Panc1 (cell line): ENCODE measurements at regions not wholly inside any gene's neighbourhood (a gene's known extent, or its start where the extent isn't known, plus 50 kb on each side); places are given as distances from the start of the nearest gene placed in this dataset.

Experiments used
- ATAC-seq: fragments of 200-7000 bp; cut with Tn5 transposase; 2 replicates; pipeline ENCODE4 v1.9.1; 2020; ENCODE audit warnings: mild to moderate bottlenecking, moderate library complexity
- BruUV-seq: library from RNA; stranded (reverse); fragments of 400-500 nt; replicated peaks from 2 replicates; lab custom pipeline; 2021; lab: Mats Ljungman, UMichigan
- CTCF ChIA-PET: fragments of 300-600 bp; sonication (Branson Sonifier 250); formaldehyde crosslinking; loops from one replicate; lab custom pipeline; 2022; ENCODE audit warnings: antibody characterized with exemption; lab: Charles Lee
- POLR2A ChIA-PET: fragments of 300-600 bp; sonication (Branson Sonifier 250); formaldehyde crosslinking; loops from one replicate; lab custom pipeline; 2022; ENCODE audit warnings: antibody characterized with exemption; lab: Charles Lee
- DNase-seq: peaks from one replicate; pipeline ENCODE4 v3.0.0-alpha.2; 2010; ENCODE audit warnings: low read depth, low spot score
- H3K27ac ChIP-seq: 2 replicates; pipeline ENCODE4 v1.5.1; 2011; ENCODE audit warnings: mild to moderate bottlenecking, low read length, inconsistent platforms
- H3K27me3 ChIP-seq: fragments of 200-500 bp; sonication (Bioruptor generic); 2 replicates; pipeline ENCODE4 v1.6.0; 2014; ENCODE audit warnings: low read length, inconsistent platforms; ENCODE audit not compliant: control insufficient read depth, insufficient read depth
- H3K36me3 ChIP-seq: fragments of 200-500 bp; sonication (Bioruptor generic); 2 replicates; pipeline ENCODE4 v1.5.1; 2014; ENCODE audit warnings: inconsistent platforms, mild to moderate bottlenecking, low read length, moderate library complexity; ENCODE audit not compliant: control insufficient read depth, insufficient read depth
- H3K4me1 ChIP-seq: 2 replicates; pipeline ENCODE4 v1.5.1; 2011; ENCODE audit warnings: inconsistent platforms, mild to moderate bottlenecking, low read length, moderate library complexity; ENCODE audit not compliant: control insufficient read depth, insufficient read depth
- H3K4me3 ChIP-seq, 2 experiments: 2 replicates each; pipeline ENCODE4 v1.5.1; 2011 to 2012; ENCODE audit warnings: low read depth in 2 of 2, low read length in 2 of 2, mild to moderate bottlenecking in 2 of 2, inconsistent platforms in 1 of 2, moderate library complexity in 1 of 2
- H3K9me3 ChIP-seq: fragments of 200-500 bp; sonication (Bioruptor generic); 2 replicates; pipeline ENCODE4 v1.5.1; 2014; ENCODE audit warnings: low read depth, mild to moderate bottlenecking, inconsistent platforms, low read length, moderate library complexity; ENCODE audit not compliant: control insufficient read depth, insufficient read depth
- CTCF ChIP-seq: fragments of 450-650 bp; IDR thresholded peaks from 2 replicates; pipeline ENCODE4 v1.5.1; 2017; ENCODE audit warnings: mild to moderate bottlenecking
- POLR2AphosphoS5 ChIP-seq: IDR thresholded peaks from 2 replicates; pipeline ENCODE4 v1.6.1; 2012; ENCODE audit warnings: mild to moderate bottlenecking, low read depth, low read length, moderate library complexity
- REST ChIP-seq, 2 experiments: IDR thresholded peaks; 2 replicates each; pipeline ENCODE4 v1.6.1; 2011 to 2012; ENCODE audit warnings: low read depth in 2 of 2, control low read depth in 1 of 2, low read length in 1 of 2, mild to moderate bottlenecking in 1 of 2, moderate library complexity in 1 of 2; ENCODE audit not compliant: insufficient read depth in 1 of 2
- SIN3A ChIP-seq: IDR thresholded peaks from 2 replicates; pipeline ENCODE4 v1.6.1; 2012; ENCODE audit warnings: low read depth, mild to moderate bottlenecking, low read length, moderate library complexity, borderline replicate concordance; ENCODE audit not compliant: insufficient read depth
- TCF7L2 ChIP-seq: IDR thresholded peaks from 2 replicates; pipeline ENCODE4 v1.6.1; 2011; ENCODE audit warnings: mild to moderate bottlenecking, low read depth, low read length, inconsistent platforms
- in situ Hi-C: cut with HindIII; loops from 2 replicates; pipeline ENCODE4 v1.10.0; 2016; ENCODE audit warnings: low sequenced_read_pairs, low pct_unique_long_range_greater_than_20kb
- intact Hi-C: fragments of 100-400 bp; cut with micrococcal nuclease; formaldehyde crosslinking; loops from one replicate; pipeline ENCODE4 v1.10.0; 2022; ENCODE audit not compliant: unreplicated experiment

DNA sequence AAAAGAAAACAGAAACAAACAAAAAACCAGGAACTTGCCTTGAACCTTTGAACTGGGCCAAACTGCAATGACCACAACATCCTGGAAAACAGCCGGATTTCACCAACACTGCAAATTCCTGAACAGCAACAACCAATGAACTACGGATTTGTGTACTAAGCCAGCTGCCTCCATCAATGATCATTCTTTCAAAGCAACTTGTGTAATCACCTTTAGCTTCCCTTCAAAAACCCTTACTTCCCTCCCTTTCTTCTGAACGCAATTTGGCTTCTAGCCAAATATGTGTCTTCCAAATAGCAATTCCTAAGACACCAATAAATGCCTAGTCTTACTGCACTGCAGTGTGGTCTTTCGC lies 98.5 kb upstream of the FAM47C start:
- ATAC-seq (no peak), DNase-seq (no peak)
- Histone ChIP-seq H3K36me3 (no peaks in the 10 kb centered on the region), H3K27me3 (no peaks in the 10 kb centered on the region), H3K9me3 (no peaks in the 10 kb centered on the region), H3K4me3 (no peak overlapping the region), H3K4me1 (no peaks in the 10 kb centered on the region), H3K27ac (no peak overlapping the region)
- BruUV-seq = no TSS peak
- CTCF ChIA-PET = no interaction called here
- intact Hi-C loops (no loop called here), in situ Hi-C loops (no loop called here)
- no peak for TF ChIP-seq SIN3A
- TF ChIP-seq POLR2AphosphoS5 = no peak
- no peak for TF ChIP-seq REST (IDR thresholded peaks at IDR 0.05; ENCODE audit: insufficient read depth in 1 of 2, low read depth in 2 of 2, low read length in 1 of 2)
- no peak for TF ChIP-seq CTCF
- no peak for TF ChIP-seq TCF7L2
- POLR2A ChIA-PET = no interaction called here

GRCh38 chrX:36913551-36913950 lies 94.6 kb upstream of the FAM47C start:
- intact Hi-C loops (no loop called here), in situ Hi-C loops (no loop called here)
- ATAC-seq (no peak), DNase-seq (no peak)
- CTCF ChIA-PET = no interaction called here
- TF ChIP-seq TCF7L2 = no peak
- no peak for TF ChIP-seq POLR2AphosphoS5
- no peak for TF ChIP-seq REST (IDR thresholded peaks at IDR 0.05; ENCODE audit: insufficient read depth in 1 of 2, low read depth in 2 of 2, low read length in 1 of 2)
- no peak for TF ChIP-seq CTCF
- TF ChIP-seq SIN3A = no peak
- POLR2A ChIA-PET = no interaction called here
- Histone ChIP-seq H3K4me1 (no peaks in the 10 kb centered on the region), H3K9me3 (no peaks in the 10 kb centered on the region), H3K36me3 (no peaks in the 10 kb centered on the region), H3K27ac (no peak overlapping the region), H3K27me3 (no peaks in the 10 kb centered on the region), H3K4me3 (no peak overlapping the region)
- BruUV-seq = no TSS peak
